NCI-H2107 treated with DMSO at 0.1 percent for 48 hours (cell line): ENCODE measurements at regions not wholly inside any gene's neighbourhood (a gene's known extent, or its start where the extent isn't known, plus 50 kb on each side); places are given as distances from the start of the nearest gene placed in this dataset.

ENCODE experiments used
- DNase-seq: peaks from one replicate; lab custom pipeline; 2025; ENCODE audit not compliant: unreplicated experiment; lab: John Stamatoyannopoulos, UW

DNA sequence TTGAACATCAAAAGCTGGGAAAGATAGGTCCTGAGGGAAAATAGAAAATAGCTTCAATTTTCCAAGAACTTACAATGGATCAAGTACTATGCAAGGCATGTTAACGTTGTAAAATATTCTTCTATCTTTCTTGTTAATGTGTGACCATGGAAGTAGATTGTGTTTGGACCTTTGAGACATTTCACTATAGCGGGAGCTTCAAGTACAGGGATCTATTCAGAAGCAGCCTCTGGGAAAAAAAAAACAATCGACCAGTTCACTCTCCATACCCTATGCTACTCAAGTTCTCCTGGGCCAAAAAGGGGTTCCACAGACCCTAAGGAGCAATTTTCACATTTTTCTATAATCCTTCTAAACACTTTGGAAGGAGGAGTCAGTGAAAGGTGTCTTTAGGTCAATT lies 54.1 kb upstream of the ATP10B start:
- no peak for DNase-seq

DNA sequence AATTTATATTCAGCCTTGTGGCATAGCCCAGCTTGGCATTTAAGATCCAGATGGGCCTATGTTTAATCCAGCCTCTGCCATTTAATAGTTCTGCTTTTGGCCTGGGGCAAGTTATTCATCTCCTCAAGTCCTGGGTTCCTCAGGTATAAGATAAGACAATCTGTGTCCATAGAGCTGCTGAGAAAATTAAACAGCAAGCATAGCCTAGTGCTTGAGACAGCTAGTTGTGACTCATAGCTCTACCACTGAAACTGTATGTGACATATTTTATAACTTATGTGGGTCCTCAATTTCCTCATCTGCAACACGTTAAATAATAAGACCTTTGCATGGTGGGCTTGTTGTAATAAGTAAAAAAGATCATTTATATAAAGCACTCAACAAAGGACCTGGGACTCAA lies 53.3 kb upstream of the ATP10B start:
- DNase-seq: no peak

DNA sequence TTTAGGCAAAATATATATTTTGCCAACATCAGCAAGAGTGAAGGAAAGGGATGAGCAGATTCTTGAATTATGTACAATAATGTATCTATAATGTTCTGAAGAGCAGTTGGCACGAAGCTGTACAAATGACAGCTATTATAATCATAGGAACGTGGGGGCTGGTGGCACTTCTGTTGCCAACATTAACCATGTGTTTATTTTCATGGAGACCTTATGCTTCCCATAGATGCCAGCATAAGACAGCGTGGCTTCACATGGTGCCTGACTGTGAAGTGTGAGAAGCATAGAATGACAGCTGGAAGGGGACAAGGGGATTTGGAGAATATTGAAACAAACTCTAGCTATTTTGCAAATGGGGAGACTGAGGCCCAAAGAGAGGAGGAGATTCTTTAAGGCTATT lies 52.6 kb upstream of the ATP10B start:
- no peak for DNase-seq

DNA sequence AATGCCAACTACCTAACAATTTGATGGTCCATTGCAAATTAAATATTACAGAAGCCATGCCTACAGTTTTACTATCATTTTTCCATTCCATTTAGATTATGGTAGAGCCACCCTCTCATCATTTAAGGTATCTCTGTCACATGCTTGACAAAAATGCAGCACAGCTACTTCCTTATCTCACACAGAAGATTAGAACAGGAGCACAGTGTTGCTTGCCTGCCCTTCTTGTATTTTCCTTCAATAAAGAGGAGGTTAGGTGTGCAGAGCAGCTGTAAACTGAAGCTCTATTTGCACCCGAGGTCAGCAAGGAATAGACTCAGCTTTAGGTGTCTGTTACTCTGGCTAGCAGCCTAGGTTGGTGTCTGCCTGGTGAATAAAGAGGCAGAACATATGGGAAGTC lies 51.5 kb upstream of the ATP10B start:
- DNase-seq: no peak

DNA sequence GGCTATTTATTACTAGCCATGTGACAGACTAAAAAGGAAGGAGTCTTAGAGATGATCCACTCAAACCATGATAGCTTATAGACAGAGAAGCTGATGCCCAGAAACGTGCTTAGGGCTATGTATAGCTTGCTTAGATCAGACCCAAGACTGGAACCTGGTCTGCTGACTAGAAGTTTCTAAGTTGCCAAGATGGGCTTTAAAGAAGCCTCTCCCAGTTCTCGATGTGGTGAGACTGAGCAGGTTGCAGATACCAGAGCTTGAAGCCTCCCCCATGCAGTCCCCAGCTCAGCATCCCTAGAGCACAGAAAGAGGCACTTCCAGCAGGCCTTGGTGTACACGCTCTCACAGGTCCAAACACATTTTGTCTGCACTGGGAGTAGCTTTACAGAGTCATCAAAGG lies 51.1 kb upstream of the ATP10B start:
- DNase-seq: no peak
